ENCODE measurements at regions not wholly inside any gene's neighbourhood (a gene's known extent, or its start where the extent isn't known, plus 50 kb on each side); places are given as distances from the start of the nearest gene placed in this dataset.

GRCh38 chr17:79203016-79203415, 128.4 kb downstream of the ENGASE start (continued):
- TF ChIP-seq FOXJ3 (CRISPR knock-in tag; IDR thresholded peaks at IDR 0.05; ENCODE audit: borderline replicate concordance) (no peak), ARID4B (CRISPR knock-in tag; IDR thresholded peaks at IDR 0.05; ENCODE audit: borderline replicate concordance) (no peak), SMAD4 (CRISPR knock-in tag; IDR thresholded peaks at IDR 0.05) (no peak), AR (CRISPR knock-in tag; IDR thresholded peaks at IDR 0.05) (no peak), CREB1 (CRISPR knock-in tag; IDR thresholded peaks at IDR 0.05) (no peak), ZNF281 (CRISPR knock-in tag; IDR thresholded peaks at IDR 0.05) (no peak)

- Mint-ChIP-seq H3K4me3 (no peak overlapping the region), H3K27me3 (ENCODE audit: low read depth) (no peaks in the 10 kb centered on the region), H3K9me3 (no peaks in the 10 kb centered on the region), H3K36me3 (no peaks in the 10 kb centered on the region), H3K27ac (no peak overlapping the region), H3K4me1 (peaks cover 32% of the 10 kb centered on the region)
- POLR2A ChIA-PET = no interaction called here
- no peak for DNase-seq (ENCODE audit: low spot score)
- TF ChIP-seq ZNF671 (CRISPR knock-in tag; IDR thresholded peaks at IDR 0.05) (no peak), CREB1 (CRISPR knock-in tag; IDR thresholded peaks at IDR 0.05) (no peak), PREB (CRISPR knock-in tag; IDR thresholded peaks at IDR 0.05; ENCODE audit: borderline replicate concordance) (no peak), TCF7 (CRISPR knock-in tag; IDR thresholded peaks at IDR 0.05; ENCODE audit: low read depth) (no peak), ZNF317 (CRISPR knock-in tag; IDR thresholded peaks at IDR 0.05; ENCODE audit: borderline replicate concordance, low read depth) (no peak), FOXK1 (CRISPR knock-in tag; IDR thresholded peaks at IDR 0.05) (no peak), FOXP4 (CRISPR knock-in tag; IDR thresholded peaks at IDR 0.05) (no peak), CBFB (CRISPR knock-in tag; IDR thresholded peaks at IDR 0.05; ENCODE audit: low read depth) (no peak), SOX15 (CRISPR knock-in tag; IDR thresholded peaks at IDR 0.05) (no peak), ZNF416 (CRISPR knock-in tag; IDR thresholded peaks at IDR 0.05) (no peak), SP1 (CRISPR knock-in tag; conservative IDR thresholded peaks at IDR 0.05) (no peak), ZNF512 (CRISPR knock-in tag; IDR thresholded peaks at IDR 0.05; ENCODE audit: borderline replicate concordance) (no peak), E2F4 (CRISPR knock-in tag; IDR thresholded peaks at IDR 0.05; ENCODE audit: borderline replicate concordance, low read depth) (no peak), IRF1 (CRISPR knock-in tag; IDR thresholded peaks at IDR 0.05) (no peak)
- CTCF ChIA-PET = interaction anchor here (1.5 to 3.2 kb wide), 3 partner anchors 14 to 186 kb away, joined by 5 to 21 read pairs (median 8); no protein-coding TSS in a partner anchor
- peak; percentile 14; the same call in 1 of the 2 replicates for ATAC-seq
Observed at GRCh38 chr17:79202480-79202879, 127.9 kb downstream of the ENGASE start.

All from WTC11 (cell line).